ENCODE measurements at regions not wholly inside any gene's neighbourhood (a gene's known extent, or its start where the extent isn't known, plus 50 kb on each side); places are given as distances from the start of the nearest gene placed in this dataset.

DNA sequence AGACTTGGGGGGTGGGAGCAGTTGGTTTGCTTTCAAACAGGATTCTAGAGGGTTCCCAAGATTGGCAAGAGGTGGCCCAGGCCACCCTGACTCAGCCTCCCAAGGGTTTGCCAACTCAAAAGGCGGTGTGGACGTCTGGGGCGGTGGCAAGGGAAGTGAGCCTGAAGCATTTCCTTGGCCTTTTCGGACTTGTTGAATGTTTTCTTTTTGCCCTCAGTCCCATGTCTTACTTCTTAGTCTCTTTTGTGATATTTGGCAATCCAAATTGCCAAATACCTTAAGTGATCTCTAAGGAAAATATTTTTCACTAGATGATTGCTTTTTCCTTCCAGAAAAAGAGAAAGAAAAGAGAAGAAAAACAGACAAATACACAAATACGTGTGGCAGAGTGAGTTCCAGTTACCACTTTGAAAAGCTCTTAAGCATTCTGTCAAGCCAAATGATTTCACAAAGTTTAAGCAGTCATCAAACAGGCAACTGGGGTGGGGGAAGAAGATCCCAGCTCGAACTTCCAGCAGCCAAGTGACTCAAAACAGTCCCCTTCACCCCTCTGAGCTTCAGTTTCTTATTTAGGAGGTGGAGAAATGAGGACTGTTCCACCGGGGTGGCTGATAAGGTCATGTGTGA is 374.6 kb upstream of the USP24 start:
- DNase-seq, result no peak

DNA sequence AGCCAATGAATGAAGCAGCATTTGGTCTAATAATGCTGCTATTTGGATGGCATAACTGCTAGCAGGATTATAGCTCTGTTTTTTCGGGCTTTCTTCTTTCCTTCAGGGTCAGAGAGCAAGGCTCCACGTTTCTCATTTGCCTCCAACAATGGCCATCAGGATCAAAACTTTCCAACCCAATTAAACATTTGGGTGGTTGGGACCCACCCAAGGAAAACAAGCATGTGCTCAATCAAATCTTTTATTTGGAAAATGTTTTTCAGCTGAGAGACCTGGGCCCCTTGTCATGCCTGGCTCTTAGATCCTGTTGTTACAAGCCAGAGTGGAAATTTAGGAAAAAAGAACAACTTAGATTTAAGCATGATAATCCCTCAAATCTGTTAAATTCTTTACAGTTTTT is 373.1 kb upstream of the USP24 start:
- no peak for DNase-seq

DNA sequence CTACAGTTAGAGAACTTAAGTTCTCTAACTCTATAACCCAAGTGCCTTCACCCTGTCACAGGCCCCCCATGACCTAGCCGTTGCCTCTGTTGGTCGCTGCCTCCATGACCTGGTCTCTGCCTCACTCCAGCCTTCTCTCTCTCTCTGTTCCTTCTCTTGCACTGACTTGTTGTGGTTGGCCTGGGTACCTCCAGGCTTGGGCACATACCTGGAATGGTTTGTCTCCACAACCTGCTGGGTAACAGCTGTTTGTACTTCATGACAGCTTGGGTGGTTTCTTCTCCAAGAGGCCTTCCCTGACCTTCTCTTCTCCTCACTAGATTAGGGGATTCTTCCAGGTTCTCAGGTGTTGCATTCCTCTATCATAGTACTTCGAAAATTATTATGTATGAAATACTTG is 371.6 kb upstream of the USP24 start:
- DNase-seq, result no peak

DNA sequence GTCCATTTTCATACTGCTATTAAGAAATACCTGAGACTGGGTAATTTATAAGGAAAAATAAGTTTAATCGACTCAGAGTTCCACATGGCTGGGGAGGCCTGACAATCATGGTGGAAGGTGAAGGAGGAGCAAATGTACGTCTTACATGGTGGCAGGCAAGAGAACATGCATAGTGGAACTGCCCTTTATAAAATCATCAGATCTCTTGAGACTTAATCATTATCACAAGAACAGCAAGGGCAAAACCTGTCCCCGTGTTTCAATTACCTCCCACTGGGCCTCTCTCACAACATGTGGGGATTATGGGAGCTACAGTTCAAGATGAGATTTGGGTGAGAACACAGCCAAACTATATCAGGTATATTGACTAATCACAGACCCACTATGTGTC is 370.2 kb upstream of the USP24 start:
- no peak for DNase-seq

DNA sequence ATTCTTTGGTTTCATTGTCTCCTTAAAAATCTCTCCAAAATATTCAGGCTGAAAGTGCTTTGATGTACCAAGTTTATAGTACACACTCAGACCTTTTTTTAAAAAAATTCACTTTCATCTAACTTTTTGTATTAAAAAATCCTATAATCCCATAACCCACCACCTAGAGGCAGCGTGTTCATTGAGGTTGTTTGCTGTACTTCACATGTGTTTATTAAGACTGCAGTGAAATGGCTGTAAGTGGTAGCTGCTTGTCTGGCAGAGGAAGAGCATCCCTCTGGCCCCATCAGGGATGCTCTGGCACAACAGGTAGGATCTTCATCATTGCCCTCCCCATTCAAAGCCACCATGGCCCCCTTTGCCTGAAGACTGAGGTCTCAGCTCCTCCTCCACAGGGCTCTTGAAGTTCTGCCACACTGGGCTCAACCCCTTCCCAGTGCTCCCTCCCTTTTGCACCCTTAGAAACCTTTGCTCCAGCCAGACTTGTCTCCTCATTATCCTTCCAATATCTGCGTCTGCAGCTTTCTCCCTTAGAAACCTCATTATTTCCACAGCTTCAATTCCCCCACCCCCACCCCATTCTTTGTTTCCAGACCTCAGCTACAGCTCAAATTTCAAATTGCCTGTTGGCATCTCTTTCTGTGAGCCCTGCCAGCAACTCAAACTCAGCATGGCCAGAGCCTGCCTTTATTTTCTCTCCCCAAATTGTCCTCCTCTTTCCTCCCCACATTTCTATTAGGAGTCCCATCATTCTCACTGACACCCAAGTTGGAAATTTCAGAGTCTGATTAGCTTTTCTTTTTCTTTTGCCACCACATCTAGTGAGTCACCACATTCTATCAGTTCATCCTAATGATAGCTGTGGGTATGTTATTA is 369.6 kb upstream of the USP24 start:
- DNase-seq, result peak; percentile 71

DNA sequence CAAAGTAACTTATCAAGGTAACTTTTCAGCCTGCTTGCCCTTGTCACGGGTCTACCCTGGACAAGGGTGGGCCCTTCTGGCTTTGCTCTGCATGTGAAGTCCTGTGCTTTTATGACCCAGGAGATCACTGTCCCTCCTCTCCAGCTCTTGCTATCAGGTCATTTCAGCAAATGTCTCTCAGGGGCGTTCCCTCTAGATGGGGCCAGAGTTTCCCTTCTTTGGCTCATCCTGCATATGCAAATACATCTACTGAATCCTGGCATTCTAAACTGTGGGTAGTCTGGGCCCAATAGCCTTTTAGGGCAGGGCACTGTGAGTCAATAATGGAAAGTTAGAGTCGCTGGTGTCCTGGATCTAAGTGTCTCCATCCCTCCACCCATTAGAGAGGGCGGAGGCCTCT is 366.9 kb upstream of the USP24 start:
- no peak for DNase-seq

DNA sequence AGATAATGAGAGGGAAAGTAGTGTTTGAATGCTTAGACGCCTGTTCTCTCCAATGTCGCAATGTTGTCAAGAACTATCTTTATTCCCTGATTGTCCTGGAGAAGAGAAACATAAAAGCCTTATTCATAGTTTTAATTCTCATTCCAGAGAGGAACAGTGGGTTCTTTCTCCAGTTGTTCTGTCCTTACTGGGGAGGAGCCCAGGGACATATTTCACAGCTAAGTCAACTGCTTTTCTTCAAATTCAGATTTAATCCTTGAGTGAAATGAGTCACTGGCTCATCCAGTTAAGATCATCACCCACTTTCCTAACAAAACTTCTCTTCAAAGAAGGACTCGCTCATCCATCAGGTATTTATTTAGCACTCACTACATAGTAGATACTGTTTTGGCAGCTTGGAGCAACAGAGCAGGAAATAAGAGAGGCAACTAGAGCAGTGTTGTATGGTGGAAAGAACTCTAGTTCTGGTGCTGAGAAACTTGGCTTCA is 365.7 kb upstream of the USP24 start:
- DNase-seq, result peak; percentile 95

DNA sequence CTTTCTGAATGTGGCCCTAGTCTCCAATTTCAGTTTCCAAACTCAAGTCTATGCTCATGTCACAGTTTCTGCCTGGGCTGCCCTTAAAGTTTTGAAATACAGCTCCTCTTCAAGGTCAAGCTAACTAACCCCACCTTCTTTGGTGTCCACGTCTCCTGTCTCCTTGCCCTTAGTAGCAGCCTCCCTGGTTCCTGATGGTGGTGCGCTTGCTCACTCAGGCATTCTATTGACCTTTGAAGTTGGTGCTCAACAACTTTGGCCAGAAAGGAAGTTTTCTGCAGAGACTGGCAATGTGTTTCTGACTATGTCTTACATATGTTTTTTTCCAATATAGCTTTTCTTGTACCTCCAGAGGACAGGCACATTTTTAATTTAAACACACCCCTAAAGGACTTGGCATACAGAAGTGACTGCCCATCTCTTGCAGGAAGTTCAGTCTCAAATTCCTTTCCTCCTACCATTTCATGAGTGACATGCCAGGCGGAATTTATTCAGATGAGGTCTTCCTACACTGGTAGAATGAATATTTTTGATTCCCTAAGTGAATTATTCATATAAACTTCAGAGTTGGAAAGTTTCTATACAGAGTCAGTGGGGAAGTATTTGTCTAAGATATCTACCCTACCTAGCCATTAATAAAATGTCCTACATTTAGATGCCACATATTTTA is 364.3 kb upstream of the USP24 start:
- DNase-seq, result no peak

DNA sequence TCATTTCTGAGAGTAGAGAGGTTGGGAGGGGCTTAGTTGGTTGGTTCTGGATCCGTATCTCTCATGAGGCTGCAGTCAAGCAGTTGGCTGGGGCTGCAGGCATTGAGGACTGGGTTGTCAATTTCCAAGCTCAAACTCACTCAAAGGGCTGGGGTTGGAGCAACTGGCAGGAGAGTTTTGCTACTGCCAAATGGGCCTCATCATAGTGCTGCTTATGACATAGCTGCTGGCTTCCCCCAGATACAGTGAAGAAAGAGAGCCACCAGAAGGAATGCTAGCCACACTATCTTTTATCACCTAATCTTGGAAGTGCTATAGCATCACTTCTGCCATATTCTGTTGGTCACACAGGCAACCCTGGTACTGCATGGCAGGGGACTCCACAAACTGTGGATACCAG is 363.5 kb upstream of the USP24 start:
- DNase-seq, result no peak

DNA sequence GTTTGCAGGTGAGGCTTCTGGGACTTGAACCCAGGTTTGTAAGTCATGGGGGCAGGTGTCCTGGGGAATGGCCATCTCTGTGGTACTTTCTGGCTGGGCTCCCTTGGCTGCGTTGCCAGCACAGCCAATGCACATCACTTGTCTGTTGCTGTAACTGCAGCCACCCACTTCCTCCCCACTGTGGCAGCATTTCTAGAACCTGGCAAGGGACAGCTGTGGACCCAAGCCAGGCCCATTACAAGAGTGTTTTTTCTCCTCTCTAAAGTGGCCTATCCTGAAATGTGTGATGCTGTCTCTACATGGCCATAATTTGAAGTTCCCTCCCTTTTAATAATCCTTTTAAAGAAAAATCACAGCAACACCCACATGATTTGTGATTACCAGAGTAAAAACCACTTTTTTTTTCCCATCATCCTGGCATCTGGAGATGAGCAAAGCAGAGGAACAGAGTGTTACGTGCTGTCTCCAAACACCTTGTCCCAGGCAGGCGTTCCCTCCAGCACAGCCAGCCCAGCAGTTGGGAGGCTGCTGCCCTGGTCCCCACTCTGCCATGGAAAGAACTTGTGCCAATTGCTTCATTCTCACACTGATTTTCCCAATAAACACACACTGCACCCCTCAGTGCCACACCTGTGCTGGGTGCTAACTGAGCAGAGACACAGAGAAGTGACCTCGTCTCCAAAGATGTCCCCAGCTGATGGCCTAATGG is 360.6 kb upstream of the USP24 start:
- DNase-seq, result no peak

DNA sequence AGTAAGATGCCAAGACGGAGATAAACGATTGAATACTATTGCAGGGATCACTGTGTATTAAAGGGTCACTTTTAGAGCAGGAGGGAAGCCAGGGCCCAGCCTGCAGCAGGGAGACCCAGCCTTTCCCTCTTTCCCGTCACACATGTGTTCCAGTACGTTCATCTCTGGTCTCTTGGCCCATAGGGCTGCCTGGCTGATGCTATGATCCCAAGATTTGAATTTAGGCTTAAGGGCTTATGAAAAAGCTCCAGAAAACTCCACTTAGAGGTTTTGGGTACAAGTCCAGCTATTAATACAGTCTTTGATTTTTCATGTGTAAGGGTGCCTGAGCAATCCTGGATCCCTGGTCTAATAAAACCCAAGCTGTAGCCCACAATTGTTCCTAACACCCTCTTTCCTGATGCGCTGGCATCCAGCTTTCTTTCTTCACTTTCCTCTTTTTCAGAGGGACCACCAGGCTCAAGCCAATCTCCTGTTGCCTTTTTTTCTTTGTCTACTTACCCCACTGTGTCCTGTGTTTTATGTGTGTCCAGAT is 359.6 kb upstream of the USP24 start:
- no peak for DNase-seq

DNA sequence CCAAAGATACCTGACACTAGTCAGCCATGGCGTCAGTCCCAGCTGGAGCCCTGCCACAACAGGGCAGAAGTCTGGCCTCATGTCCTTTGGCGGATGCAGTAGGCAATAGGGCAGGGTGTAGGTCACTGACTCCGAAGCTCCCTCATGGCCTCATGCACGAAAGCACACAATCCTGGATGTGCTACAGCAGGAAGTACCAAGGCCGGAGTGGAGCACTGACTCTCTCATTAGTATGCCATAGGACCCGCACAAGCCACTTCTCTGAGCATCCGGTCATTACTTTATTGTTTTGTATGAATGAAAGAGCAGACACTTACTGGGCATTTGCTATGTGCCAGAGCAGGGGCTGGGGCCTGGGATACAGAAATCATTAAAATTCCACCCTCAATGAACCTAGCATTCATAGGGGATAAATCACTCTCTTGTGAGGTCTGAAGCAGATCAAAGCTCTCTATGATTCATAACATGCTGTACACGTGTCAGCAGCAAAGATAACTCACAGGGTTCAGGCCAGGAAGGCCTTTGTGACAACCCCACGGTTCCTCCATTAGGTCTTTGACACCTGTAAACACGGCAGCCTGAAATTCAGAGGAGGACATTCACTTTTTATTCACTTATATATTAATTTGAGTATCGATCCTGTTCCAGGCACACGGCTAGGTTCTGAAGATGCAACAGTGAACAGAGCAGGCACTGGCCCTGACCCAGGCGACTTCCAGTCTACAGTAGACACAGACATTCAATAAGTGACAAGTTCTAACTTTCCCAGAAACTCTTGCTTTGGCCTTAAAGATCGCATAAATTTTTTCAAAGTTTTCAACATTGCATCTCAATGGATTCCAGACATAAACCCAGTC is 357.9 kb upstream of the USP24 start:
- peak; percentile 82 for DNase-seq

DNA sequence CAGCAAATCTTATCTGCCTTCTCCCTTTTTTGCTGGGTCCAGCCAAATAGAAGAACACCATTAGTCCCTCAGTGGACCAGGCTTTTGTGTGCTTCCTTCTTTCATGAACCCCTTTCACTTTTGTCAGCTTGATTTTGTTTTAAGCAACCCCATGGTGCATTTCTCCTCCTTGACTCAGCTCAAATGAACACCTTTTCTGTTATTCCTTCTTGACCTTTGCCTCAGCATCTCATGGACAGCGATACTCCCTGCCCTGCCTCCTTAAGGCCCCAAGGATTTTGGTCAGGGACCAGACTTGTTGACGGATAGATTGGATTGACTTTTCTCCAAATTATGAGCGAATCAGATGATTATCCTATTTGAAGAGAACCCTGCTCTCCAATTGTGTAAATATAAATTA is 356.6 kb upstream of the USP24 start:
- no peak for DNase-seq

DNA sequence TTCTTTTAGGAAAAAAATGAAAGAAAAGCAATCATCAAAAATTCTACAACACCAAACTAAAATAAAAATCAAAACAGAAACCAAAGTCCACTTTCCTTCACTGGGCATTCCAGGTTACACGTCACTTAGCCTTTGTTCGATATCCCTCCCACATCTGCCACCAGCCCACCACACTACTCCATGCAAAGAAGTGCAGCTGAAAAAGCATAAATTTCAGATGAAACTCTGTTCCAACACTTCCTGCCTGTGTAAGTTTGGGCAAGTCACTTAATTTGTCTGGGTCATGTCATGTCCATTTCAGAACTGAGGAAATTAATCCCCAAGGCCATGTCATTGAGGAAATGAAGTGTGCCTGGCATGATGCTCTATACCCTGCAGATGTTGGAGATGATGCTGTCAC is 354.3 kb upstream of the USP24 start:
- DNase-seq, result no peak

DNA sequence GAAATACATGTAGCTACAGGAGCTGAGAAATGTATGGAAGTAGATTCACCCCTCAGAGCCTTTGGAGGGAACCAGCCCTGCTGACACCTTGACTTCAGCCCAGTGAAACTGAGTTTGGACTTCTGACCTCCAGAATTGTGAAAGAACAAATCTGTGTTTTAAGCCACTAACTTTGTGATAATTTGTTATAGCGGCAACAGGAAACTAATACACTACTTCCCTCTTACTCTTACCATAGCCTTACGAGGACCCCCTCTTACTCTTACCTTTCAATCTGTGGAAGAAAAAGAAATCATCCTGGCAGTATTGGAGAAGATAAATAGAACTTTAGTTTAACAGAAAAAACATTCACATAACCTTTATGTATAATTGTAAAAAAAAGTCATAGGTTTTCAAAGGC is 353.6 kb upstream of the USP24 start:
- DNase-seq, result no peak

DNA sequence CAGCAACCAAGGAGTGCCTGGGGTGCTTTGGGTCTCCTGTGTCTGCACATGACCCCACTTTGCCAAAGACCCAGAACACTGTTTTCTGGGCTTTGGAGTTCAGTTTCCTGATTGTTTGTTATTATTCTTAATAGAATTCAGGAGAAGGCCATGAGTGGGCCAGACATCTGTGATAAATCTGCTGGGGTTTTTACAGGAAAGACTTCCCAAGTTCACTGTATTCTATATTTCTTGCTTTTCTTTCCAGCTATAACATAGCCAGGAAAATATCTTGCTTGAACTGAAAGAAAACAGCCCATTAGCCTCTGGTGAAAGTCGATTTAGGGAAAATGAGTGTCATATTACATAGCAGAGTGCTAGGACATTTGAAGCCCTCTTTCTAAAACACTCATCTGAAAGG is 345.1 kb upstream of the USP24 start:
- no peak for DNase-seq

DNA sequence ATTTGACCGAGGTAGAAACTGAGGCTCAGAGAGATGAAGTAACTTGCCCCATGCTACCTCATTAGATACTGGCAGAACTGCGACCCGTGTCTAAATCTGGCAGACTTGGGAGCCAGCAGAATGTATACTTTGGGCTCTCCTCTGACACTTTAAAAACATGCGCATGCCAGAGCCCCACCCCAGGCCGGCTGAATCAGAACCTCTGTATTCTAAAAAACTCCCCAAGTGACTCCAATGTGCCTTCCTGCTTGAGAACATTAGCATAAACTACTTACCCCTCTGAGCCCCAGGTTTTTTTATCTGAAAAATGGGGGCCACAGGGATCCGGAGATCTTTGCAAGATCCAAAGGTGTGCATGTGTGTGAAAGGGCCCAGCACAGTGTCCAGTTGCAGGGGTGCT is 344.7 kb upstream of the USP24 start:
- DNase-seq, result no peak

DNA sequence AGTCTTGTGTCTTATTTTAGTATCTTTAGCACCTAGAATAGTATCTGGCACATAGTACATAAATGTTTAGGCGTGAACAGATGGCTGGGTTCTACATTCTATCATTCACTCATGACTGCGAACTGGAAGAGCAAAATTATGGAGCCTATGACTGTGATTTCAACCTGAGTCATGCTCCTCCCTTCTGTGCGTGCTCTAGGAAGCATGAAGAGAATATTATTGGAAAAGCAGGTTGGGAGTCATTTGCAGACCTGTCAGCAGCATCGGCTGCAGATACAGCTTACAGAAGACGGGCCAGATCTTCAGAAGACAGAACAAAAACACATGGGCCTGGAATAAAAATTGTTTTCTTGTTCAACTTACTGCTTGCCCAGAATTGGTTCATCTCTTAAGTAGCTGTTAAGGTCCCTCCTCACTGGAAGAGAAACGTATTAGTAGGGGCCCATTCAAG is 344.0 kb upstream of the USP24 start:
- peak; percentile 47 for DNase-seq

DNA sequence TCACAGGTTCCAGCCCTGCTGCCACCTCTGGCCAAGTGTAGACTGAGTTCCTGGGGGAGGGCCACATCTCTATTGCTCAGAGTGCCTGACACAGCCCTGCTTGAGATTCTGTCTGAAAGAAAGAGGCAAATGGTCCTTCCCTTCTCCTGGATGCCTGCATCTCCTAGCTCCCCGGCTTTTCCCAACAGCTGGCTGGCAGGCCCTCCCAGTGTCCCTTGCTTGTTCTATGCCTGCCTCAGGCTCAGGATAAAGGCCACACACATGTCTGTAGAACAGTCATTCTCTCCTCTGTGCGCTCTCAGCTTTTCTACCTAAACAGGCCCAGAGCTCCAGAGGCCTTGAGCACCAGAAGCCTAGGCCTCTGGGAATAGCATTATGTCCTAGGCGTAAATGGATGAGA is 343.4 kb upstream of the USP24 start:
- no peak for DNase-seq

DNA sequence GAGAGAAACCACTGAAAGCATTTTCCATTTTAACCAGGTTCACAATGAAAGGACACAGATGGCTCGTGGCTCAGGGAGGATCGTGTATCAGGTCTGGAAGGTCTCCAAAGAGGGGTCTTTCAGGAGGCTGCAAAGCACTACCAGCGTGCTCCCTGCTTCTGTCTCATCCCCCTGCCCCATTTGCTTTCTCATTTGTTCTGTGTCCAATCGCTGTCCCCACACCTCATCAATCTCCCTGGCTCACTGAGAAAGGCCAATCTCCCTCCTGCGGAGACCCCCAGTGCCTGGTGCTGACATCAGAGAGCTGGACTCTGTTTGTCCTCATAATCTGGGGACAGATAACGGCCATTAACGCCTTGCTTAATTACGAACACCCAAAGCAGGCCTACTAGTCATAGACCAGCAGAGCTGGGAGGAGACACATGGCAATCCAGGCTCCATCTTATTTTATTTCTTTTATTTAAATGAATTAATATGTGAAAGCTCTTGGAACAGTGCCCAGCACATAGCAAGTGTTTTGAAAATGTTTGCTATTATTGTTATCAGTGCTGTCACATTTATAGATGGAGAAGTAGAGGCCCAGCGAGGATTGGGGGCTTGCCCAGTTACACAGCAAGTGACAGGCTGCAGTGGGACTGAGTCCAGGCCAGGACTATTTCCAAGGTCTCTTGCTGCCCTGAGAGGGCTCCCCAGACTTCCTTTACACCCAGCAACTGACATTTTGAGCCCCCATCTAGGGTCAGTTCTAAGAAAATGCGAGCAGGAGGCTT is 341.0 kb upstream of the USP24 start:
- DNase-seq, result no peak

DNA sequence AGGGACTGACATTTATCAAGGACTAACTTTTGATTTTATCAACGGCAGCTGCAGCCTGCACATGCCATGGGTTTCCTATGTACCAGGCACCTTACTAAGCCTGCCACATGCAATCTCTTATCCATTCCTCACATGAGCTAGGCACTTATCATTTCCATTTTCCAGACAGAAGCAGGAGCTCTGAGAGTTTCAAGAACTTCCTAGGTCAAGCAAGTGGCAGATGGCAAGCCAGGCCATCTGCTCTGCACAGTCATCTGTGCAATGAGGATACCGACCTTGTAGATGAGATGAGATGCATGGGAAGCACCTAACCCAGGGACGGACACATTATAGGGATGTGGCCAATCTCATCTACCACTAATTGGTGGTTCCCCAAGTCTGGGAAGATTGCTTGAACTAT is 339.4 kb upstream of the USP24 start:
- DNase-seq, result no peak
